Gastrocnemius medialis (tissue), 4 donors: ENCODE measurements at regions not wholly inside any gene's neighbourhood (a gene's known extent, or its start where the extent isn't known, plus 50 kb on each side); places are given as distances from the start of the nearest gene placed in this dataset.

ENCODE experiments used
- POLR2A ChIP-seq, 2 donors: fragments of 450-650 bp; IDR thresholded peaks; one replicate each; pipeline ENCODE4 v1.6.1; 2017; ENCODE audit warnings: antibody characterized with exemption in 2 of 2, mild to moderate bottlenecking in 2 of 2, moderate library complexity in 2 of 2
- TF ChIP-seq, protein P1 (sequence below), 5 experiments: fragments of 450-650 bp in 3 of 5; fragments of 200-600 bp in 2 of 5; sonication (generic) in 2 of 5; IDR thresholded peaks in 4 of 5; conservative IDR thresholded peaks in 1 of 5; 1 replicate in 4 of 5; 2 replicates in 1 of 5; pipeline ENCODE4 v1.5.1; 2016 to 2019; ENCODE audit warnings: antibody characterized with exemption in 5 of 5, mild to moderate bottlenecking in 3 of 5, moderate library complexity in 3 of 5

DNA sequence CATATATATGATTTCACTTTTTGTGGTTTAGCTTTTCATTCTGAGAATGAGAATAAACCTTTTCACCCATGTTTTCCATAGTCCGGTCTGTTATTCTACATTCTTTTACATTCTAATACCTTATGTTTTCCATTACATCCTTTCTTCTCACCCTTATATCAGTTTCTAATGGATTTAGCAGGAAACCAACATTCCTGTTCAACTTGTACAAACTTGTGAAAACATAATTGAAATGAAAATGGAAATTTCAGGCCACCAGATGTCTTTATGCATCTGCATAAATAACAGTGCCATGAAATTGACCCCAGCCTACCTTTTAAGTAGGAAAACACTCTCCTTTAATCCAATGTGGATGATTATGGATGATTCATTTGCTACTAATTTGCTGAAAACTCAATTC lies 494.8 kb upstream of the ZFP42 start:
- TF ChIP-seq, protein P1, sequence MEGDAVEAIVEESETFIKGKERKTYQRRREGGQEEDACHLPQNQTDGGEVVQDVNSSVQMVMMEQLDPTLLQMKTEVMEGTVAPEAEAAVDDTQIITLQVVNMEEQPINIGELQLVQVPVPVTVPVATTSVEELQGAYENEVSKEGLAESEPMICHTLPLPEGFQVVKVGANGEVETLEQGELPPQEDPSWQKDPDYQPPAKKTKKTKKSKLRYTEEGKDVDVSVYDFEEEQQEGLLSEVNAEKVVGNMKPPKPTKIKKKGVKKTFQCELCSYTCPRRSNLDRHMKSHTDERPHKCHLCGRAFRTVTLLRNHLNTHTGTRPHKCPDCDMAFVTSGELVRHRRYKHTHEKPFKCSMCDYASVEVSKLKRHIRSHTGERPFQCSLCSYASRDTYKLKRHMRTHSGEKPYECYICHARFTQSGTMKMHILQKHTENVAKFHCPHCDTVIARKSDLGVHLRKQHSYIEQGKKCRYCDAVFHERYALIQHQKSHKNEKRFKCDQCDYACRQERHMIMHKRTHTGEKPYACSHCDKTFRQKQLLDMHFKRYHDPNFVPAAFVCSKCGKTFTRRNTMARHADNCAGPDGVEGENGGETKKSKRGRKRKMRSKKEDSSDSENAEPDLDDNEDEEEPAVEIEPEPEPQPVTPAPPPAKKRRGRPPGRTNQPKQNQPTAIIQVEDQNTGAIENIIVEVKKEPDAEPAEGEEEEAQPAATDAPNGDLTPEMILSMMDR (IDR thresholded peaks at IDR 0.05 in 4 of 5, conservative IDR thresholded peaks at IDR 0.05 in 1 of 5): no peak
- TF ChIP-seq POLR2A (IDR thresholded peaks at IDR 0.05): no peak
